Fibroblast of lung (primary cell): ENCODE measurements at regions not wholly inside any gene's neighbourhood (a gene's known extent, or its start where the extent isn't known, plus 50 kb on each side); places are given as distances from the start of the nearest gene placed in this dataset.

Source experiments
- DNase-seq, 2 donors: peaks; one replicate each; pipeline versions ENCODE4 v3.0.0 to v3.0.0-alpha.2; 2010; ENCODE audit warnings: low read depth in 2 of 2
- H2AFZ ChIP-seq: 2 replicates; pipeline ENCODE4 v1.5.1; 2012; ENCODE audit warnings: low read length, control low read depth, inconsistent platforms
- H3K27ac ChIP-seq: 2 replicates; pipeline ENCODE4 v1.5.1; 2011; ENCODE audit warnings: low read length, control low read depth; ENCODE audit not compliant: insufficient read depth
- H3K27me3 ChIP-seq: 2 replicates; pipeline ENCODE4 v1.5.1; 2011; ENCODE audit warnings: mild to moderate bottlenecking, low read length; ENCODE audit not compliant: control insufficient read depth, insufficient read depth
- H3K36me3 ChIP-seq: 2 replicates; pipeline ENCODE4 v1.5.1; 2011; ENCODE audit warnings: low read length; ENCODE audit not compliant: control insufficient read depth, insufficient read depth
- H3K4me1 ChIP-seq: 2 replicates; pipeline ENCODE4 v1.5.1; 2011; ENCODE audit warnings: low read length; ENCODE audit not compliant: control insufficient read depth, insufficient read depth; ENCODE audit errors: extremely low read depth
- H3K4me2 ChIP-seq: 2 replicates; pipeline ENCODE4 v1.5.1; 2011; ENCODE audit warnings: low read length, control low read depth; ENCODE audit not compliant: insufficient read depth; ENCODE audit errors: extremely low read depth
- H3K4me3 ChIP-seq, 4 experiments: fragments of 200-600 bp in 1 of 4; sonication (generic) in 1 of 4; replicated peaks in 1 of 4; 2 replicates each; pipeline ENCODE4 v1.5.1; 2011 to 2016; ENCODE audit warnings: low read length in 4 of 4, low read depth in 3 of 4, mild to moderate bottlenecking in 3 of 4, control low read depth in 2 of 4, inconsistent platforms in 1 of 4, mixed read lengths in 1 of 4; ENCODE audit not compliant: insufficient read depth in 1 of 4; ENCODE audit errors: control extremely low read depth in 1 of 4
- H3K79me2 ChIP-seq: 2 replicates; pipeline ENCODE4 v1.5.1; 2012; ENCODE audit warnings: mild to moderate bottlenecking, low read length, inconsistent platforms; ENCODE audit not compliant: control insufficient read depth, insufficient read depth
- H3K9ac ChIP-seq: 2 replicates; pipeline ENCODE4 v1.5.1; 2011; ENCODE audit warnings: mild to moderate bottlenecking, low read length, control low read depth; ENCODE audit not compliant: insufficient read depth
- H3K9me3 ChIP-seq: 2 replicates; pipeline ENCODE4 v1.5.1; 2012; ENCODE audit warnings: low read depth, low read length; ENCODE audit not compliant: control insufficient read depth, insufficient read depth
- H4K20me1 ChIP-seq: 2 replicates; pipeline ENCODE4 v1.5.1; 2011; ENCODE audit warnings: low read length; ENCODE audit not compliant: control insufficient read depth, insufficient read depth; ENCODE audit errors: extremely low read depth
- CTCF ChIP-seq, 2 donors: IDR thresholded peaks in 1 of 2; conservative IDR thresholded peaks in 1 of 2; 1 replicate in 1 of 2; 2 replicates in 1 of 2; pipeline ENCODE4 v1.5.1; 2011 to 2012; ENCODE audit warnings: low read length in 2 of 2, control low read depth in 1 of 2, inconsistent platforms in 1 of 2, low read depth in 1 of 2, mild to moderate bottlenecking in 1 of 2
- EZH2 ChIP-seq: IDR thresholded peaks from 2 replicates; pipeline ENCODE4 v1.5.1; 2012; ENCODE audit warnings: low read length, control low read depth, mild to moderate bottlenecking; ENCODE audit errors: missing control alignments

- Histone ChIP-seq H3K4me3 (no peak overlapping the region), H3K9ac (no peak overlapping the region), H4K20me1 (no peaks in the 10 kb centered on the region), H3K9me3 (no peaks in the 10 kb centered on the region), H3K79me2 (no peaks in the 10 kb centered on the region), H3K4me2 (no peak overlapping the region), H3K4me1 (no peaks in the 10 kb centered on the region), H2AFZ (no peak overlapping the region), H3K36me3 (no peaks in the 10 kb centered on the region), H3K27me3 (no peaks in the 10 kb centered on the region), H3K27ac (peak overlapping the region; percentile 68)
- DNase-seq: peak; percentile 83 to 95
- TF ChIP-seq EZH2 (no peak), CTCF (conservative IDR thresholded peaks at IDR 0.05 in 1 of 2, IDR thresholded peaks at IDR 0.05 in 1 of 2; ENCODE audit: low read depth in 1 of 2, low read length in 2 of 2) (peak; percentile 4 to 48)
These were observed 2183.2 kb upstream of the AGA start for GRCh38 chr4:179625406-179625805.

- Histone ChIP-seq H3K4me2 (no peak overlapping the region), H3K9me3 (no peaks in the 10 kb centered on the region), H3K4me1 (no peaks in the 10 kb centered on the region), H3K4me3 (no peak overlapping the region), H3K27me3 (no peaks in the 10 kb centered on the region), H3K36me3 (no peaks in the 10 kb centered on the region), H3K9ac (no peak overlapping the region), H2AFZ (no peak overlapping the region), H3K27ac (no peak overlapping the region), H4K20me1 (no peaks in the 10 kb centered on the region), H3K79me2 (no peaks in the 10 kb centered on the region)
- TF ChIP-seq EZH2 (no peak), CTCF (conservative IDR thresholded peaks at IDR 0.05 in 1 of 2, IDR thresholded peaks at IDR 0.05 in 1 of 2; ENCODE audit: low read depth in 1 of 2, low read length in 2 of 2) (peak in 1 of 2 donors; percentile 17)
- DNase-seq: no peak
These were observed 2184.4 kb upstream of the AGA start for GRCh38 chr4:179626687-179627086.

- no peak overlapping the region for H3K4me2 ChIP-seq
- H3K4me1 ChIP-seq: no peaks in the 10 kb centered on the region
- no peak overlapping the region for H2AFZ ChIP-seq
- H3K79me2 ChIP-seq: no peaks in the 10 kb centered on the region
- no peak for TF ChIP-seq CTCF (conservative IDR thresholded peaks at IDR 0.05 in 1 of 2, IDR thresholded peaks at IDR 0.05 in 1 of 2; ENCODE audit: low read depth in 1 of 2, low read length in 2 of 2)
- TF ChIP-seq EZH2: no peak
- no peaks in the 10 kb centered on the region for H3K9me3 ChIP-seq
- no peaks in the 10 kb centered on the region for H3K27me3 ChIP-seq
- no peak overlapping the region for H3K9ac ChIP-seq
- no peaks in the 10 kb centered on the region for H3K36me3 ChIP-seq
- no peak for DNase-seq
- no peak overlapping the region for H3K4me3 ChIP-seq
- H3K27ac ChIP-seq: no peak overlapping the region
- H4K20me1 ChIP-seq: no peaks in the 10 kb centered on the region
These were observed 2189.1 kb upstream of the AGA start for GRCh38 chr4:179631321-179631720.
